B cell (primary cell): ENCODE measurements at regions not wholly inside any gene's neighbourhood (a gene's known extent, or its start where the extent isn't known, plus 50 kb on each side); places are given as distances from the start of the nearest gene placed in this dataset.

Source experiments
- CTCF ChIP-seq: fragments of 200-600 bp; IDR thresholded peaks from one replicate; pipeline ENCODE4 v1.8.0; 2022; ENCODE audit warnings: antibody characterized with exemption, mild to moderate bottlenecking
- EZH2 ChIP-seq: IDR thresholded peaks from 2 replicates; pipeline ENCODE4 v1.6.1; 2012; ENCODE audit warnings: borderline replicate concordance, low read depth, mild to moderate bottlenecking, moderate library complexity, low read length; ENCODE audit not compliant: insufficient read depth, poor library complexity, severe bottlenecking

GRCh38 chr12:43109631-43110345 lies 442.2 kb downstream of the ADAMTS20 start:
- TF ChIP-seq CTCF (no peak), EZH2 (no peak)
